ENCODE measurements at regions not wholly inside any gene's neighbourhood (a gene's known extent, or its start where the extent isn't known, plus 50 kb on each side); places are given as distances from the start of the nearest gene placed in this dataset.

- Histone ChIP-seq H3K4me1 (ENCODE audit: control insufficient read depth, insufficient read depth, low read length) (no peaks in the 10 kb centered on the region), H3K36me3 (ENCODE audit: control insufficient read depth, insufficient read depth, low read length) (no peaks in the 10 kb centered on the region), H3K9me3 (ENCODE audit: control insufficient read depth, insufficient read depth, low read depth, low read length) (no peaks in the 10 kb centered on the region), H3K4me3 (ENCODE audit: low read depth in 2 of 2, low read length in 2 of 2) (no peak overlapping the region), H3K27me3 (ENCODE audit: control insufficient read depth, insufficient read depth, low read length) (no peaks in the 10 kb centered on the region), H3K27ac (ENCODE audit: low read length) (no peak overlapping the region)
- intact Hi-C loops (cut with micrococcal nuclease; ENCODE audit: unreplicated experiment): no loop called here
- ChIA-PET POLR2A (no interaction called here), CTCF (no interaction called here)
- ATAC-seq: no peak
- TF ChIP-seq TCF7L2 (IDR thresholded peaks at IDR 0.05; ENCODE audit: low read depth, low read length) (no peak), POLR2AphosphoS5 (IDR thresholded peaks at IDR 0.05; ENCODE audit: low read depth, low read length) (no peak), SIN3A (IDR thresholded peaks at IDR 0.05; ENCODE audit: borderline replicate concordance, insufficient read depth, low read depth, low read length) (no peak), CTCF (IDR thresholded peaks at IDR 0.05) (no peak), REST (IDR thresholded peaks at IDR 0.05; ENCODE audit: insufficient read depth in 1 of 2, low read depth in 2 of 2, low read length in 1 of 2) (no peak)
- no peak for DNase-seq (ENCODE audit: low read depth, low spot score)
- in situ Hi-C loops (cut with HindIII; ENCODE audit: low pct_unique_long_range_greater_than_20kb, low sequenced_read_pairs): no loop called here
- BruUV-seq (replicated peaks): no TSS peak
Observed at GRCh38 chr21:32183396-32183795, 95.5 kb downstream of the MIS18A start.

- Histone ChIP-seq H3K27ac (ENCODE audit: low read length) (no peak overlapping the region), H3K9me3 (ENCODE audit: control insufficient read depth, insufficient read depth, low read depth, low read length) (no peaks in the 10 kb centered on the region), H3K36me3 (ENCODE audit: control insufficient read depth, insufficient read depth, low read length) (no peaks in the 10 kb centered on the region), H3K27me3 (ENCODE audit: control insufficient read depth, insufficient read depth, low read length) (no peaks in the 10 kb centered on the region), H3K4me1 (ENCODE audit: control insufficient read depth, insufficient read depth, low read length) (no peaks in the 10 kb centered on the region), H3K4me3 (ENCODE audit: low read depth in 2 of 2, low read length in 2 of 2) (no peak overlapping the region)
- DNase-seq (ENCODE audit: low read depth, low spot score) (no peak), ATAC-seq (no peak)
- no peak for TF ChIP-seq POLR2AphosphoS5 (IDR thresholded peaks at IDR 0.05; ENCODE audit: low read depth, low read length)
- TF ChIP-seq TCF7L2 (IDR thresholded peaks at IDR 0.05; ENCODE audit: low read depth, low read length): no peak
- no peak for TF ChIP-seq SIN3A (IDR thresholded peaks at IDR 0.05; ENCODE audit: borderline replicate concordance, insufficient read depth, low read depth, low read length)
- no peak for TF ChIP-seq REST (IDR thresholded peaks at IDR 0.05; ENCODE audit: insufficient read depth in 1 of 2, low read depth in 2 of 2, low read length in 1 of 2)
- no peak for TF ChIP-seq CTCF (IDR thresholded peaks at IDR 0.05)
- CTCF ChIA-PET: no interaction called here
- POLR2A ChIA-PET: no interaction called here
- intact Hi-C loops (cut with micrococcal nuclease; ENCODE audit: unreplicated experiment) (no loop called here), in situ Hi-C loops (cut with HindIII; ENCODE audit: low pct_unique_long_range_greater_than_20kb, low sequenced_read_pairs) (no loop called here)
- BruUV-seq (replicated peaks): no TSS peak
Observed at GRCh38 chr21:32182449-32182848, 96.4 kb downstream of the MIS18A start.

All from Panc1 (cell line).